Stomach smooth muscle (tissue), 2 donors: ENCODE measurements at regions not wholly inside any gene's neighbourhood (a gene's known extent, or its start where the extent isn't known, plus 50 kb on each side); places are given as distances from the start of the nearest gene placed in this dataset.

Source experiments
- H3K27ac ChIP-seq: one replicate; pipeline ENCODE4 v1.7.0; 2013; ENCODE audit warnings: mild to moderate bottlenecking, low read length, inconsistent platforms
- H3K27me3 ChIP-seq, 2 donors: one replicate each; pipeline ENCODE4 v1.7.0; 2013; ENCODE audit warnings: low read length in 2 of 2; ENCODE audit not compliant: insufficient read depth in 2 of 2, control insufficient read depth in 1 of 2
- H3K36me3 ChIP-seq, 2 donors: one replicate each; pipeline ENCODE4 v1.7.0; 2013; ENCODE audit warnings: low read length in 2 of 2; ENCODE audit not compliant: control insufficient read depth in 2 of 2, insufficient read depth in 2 of 2
- H3K4me1 ChIP-seq: one replicate; pipeline ENCODE4 v1.7.0; 2013; ENCODE audit warnings: low read length; ENCODE audit not compliant: control insufficient read depth, insufficient read depth
- H3K4me3 ChIP-seq, 2 donors: one replicate each; pipeline ENCODE4 v1.7.0; 2013; ENCODE audit warnings: low read length in 2 of 2
- H3K9ac ChIP-seq, 2 donors: one replicate each; pipeline ENCODE4 v1.7.0; 2013; ENCODE audit warnings: low read length in 2 of 2, mild to moderate bottlenecking in 1 of 2
- H3K9me3 ChIP-seq, 2 donors: one replicate each; pipeline ENCODE4 v1.7.0; 2013; ENCODE audit warnings: low read length in 2 of 2; ENCODE audit not compliant: control insufficient read depth in 2 of 2
- donor health status: healthy.
- donor health status: Pancreatic carcinoma.

DNA sequence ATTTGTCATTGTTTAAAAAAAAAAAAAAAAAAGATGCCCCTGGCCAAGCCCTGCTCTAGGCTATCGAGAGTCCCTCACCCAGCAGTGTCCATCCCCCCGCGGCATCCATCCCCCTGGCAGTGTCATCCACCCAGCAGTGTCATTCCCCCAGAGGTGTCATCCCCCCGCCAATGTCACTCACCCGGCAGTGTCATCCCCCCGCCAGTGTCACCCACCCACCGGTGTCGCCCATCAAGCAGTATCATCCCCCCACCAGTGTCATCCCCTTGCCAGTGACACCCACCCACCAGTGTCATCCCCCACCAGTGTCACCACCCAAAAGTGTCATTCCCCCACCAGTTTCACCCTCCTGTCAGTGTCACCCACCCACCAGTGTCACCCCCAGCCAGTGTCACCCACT, 99.3 kb upstream of the PRR20G start:
- peaks cover 3 to 16% of the 10 kb centered on the region in 2 donors for H3K27me3 ChIP-seq
- H3K4me1 ChIP-seq, result no peaks in the 10 kb centered on the region
- H3K9me3 ChIP-seq, result peaks cover 0 to 5% of the 10 kb centered on the region in 2 donors
- H3K4me3 ChIP-seq, result no peak overlapping the region
- no peak overlapping the region for H3K9ac ChIP-seq
- no peaks in the 10 kb centered on the region for H3K36me3 ChIP-seq
- H3K27ac ChIP-seq, result no peak overlapping the region

DNA sequence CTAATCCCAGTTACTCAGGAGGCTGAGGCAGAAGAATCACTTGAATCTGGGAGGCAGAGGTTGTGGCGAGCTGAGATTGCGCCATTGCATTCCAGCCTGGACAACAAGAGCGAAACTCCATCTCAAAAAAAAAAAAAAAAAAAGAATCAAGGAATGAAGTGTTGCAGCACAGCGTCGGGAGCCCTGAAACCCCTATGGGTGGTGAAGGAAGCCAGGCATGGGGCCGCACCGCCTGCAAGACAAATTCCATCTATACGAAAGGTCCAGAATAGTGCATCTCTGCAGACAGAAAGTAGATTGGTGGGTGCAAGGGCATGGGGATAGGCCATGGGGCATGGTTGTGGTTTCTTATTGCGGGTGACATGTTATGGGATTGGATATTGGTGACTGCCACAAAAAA, 98.6 kb upstream of the PRR20G start:
- H3K4me1 ChIP-seq, result no peaks in the 10 kb centered on the region
- H3K36me3 ChIP-seq, result no peaks in the 10 kb centered on the region
- peaks cover 0 to 5% of the 10 kb centered on the region in 2 donors for H3K9me3 ChIP-seq
- peaks cover 3 to 14% of the 10 kb centered on the region in 2 donors for H3K27me3 ChIP-seq
- H3K9ac ChIP-seq, result no peak overlapping the region
- H3K27ac ChIP-seq, result no peak overlapping the region
- H3K4me3 ChIP-seq, result no peak overlapping the region

DNA sequence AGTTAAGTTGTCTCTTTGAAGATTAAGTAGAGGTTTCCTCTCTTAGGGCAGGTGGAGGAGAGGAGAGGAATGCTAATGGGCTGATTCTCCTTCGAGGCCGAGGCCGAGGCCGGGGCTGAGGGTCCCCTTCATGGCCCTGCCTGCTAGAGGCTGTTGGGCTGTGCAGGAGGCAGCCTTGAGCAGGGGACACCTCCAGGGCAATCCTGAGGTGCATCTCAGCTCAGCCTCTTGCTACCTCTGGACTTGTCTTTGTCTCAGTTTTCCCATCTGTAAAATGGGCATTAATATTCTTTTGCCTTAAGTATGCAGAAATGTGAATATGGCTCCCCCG, 97.7 kb upstream of the PRR20G start:
- Histone ChIP-seq H3K27ac (no peak overlapping the region), H3K9ac (no peak overlapping the region), H3K4me1 (no peaks in the 10 kb centered on the region), H3K27me3 (peaks cover 3 to 13% of the 10 kb centered on the region in 2 donors), H3K9me3 (peaks cover 3 to 5% of the 10 kb centered on the region in 2 donors), H3K4me3 (no peak overlapping the region), H3K36me3 (no peaks in the 10 kb centered on the region)

DNA sequence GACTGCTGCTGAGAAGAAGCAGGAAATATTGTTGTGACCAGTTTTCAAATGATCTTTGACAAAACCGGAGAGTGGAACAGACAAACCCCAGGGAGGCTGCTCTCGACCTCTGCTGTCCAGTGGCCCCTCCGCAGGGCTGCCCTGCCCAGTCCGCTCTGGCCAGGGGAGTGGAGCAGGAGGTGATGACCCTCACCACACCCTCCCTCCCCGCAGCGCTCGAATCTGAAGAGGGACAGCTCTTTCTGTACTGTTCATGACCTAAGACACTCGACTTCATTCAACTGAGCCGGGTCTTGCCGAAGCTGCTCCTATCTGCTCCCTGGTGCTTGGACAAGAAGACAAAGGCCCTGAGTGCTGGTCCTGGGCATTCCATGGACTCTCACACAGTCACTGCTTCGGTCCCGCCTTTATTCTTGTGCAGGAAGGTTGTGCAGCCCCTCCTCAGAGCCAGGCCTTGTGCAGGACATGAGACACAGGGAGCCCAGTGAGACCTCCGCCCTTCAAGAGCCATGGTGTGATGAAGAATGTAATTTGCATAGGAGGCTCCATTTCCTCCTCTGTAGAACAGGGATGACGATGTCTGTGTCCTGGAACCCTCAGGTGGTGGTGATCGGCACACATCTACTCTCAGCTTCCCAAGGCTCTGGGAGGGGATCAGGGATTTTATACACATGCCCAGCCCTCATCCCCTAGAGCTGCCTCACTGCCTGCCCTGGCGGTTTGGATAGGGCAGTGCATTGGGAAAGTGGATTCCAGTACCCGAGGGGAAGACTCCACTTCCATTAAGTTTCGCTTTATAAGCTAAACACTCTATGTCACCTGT, 97.1 kb upstream of the PRR20G start:
- Histone ChIP-seq H3K27ac (no peak overlapping the region), H3K4me3 (no peak overlapping the region)

DNA sequence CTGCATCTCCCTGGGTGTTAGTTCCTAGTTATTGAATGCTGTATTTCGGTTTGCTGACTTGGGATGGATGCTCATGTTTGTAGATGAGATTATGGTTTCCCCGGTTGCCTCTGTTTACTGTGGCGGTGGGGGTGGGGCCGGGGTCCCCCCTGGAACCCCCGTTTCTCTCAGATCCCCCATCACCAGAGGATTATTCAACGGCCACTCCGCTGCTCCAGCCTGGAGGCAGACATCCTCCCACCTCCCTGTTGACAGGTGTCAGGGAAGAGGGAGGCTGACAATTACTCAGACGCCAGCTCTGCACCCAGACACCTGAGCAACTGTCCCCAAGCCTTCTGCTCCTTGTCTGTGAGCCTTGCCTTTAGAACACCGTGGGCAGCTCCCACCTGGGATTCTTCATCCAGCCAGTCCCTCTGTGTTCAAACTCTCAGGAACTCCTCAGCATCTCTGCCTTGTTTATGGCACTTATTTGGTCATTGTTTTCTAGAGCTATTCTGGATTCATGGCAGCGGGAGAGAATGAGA, 95.9 kb upstream of the PRR20G start:
- no peak overlapping the region for H3K4me3 ChIP-seq
- no peak overlapping the region for H3K27ac ChIP-seq
- peaks cover 3 to 5% of the 10 kb centered on the region in 2 donors for H3K9me3 ChIP-seq
- H3K27me3 ChIP-seq, result peaks cover 3 to 9% of the 10 kb centered on the region in 2 donors
- no peak overlapping the region for H3K9ac ChIP-seq
- no peaks in the 10 kb centered on the region for H3K36me3 ChIP-seq
- no peaks in the 10 kb centered on the region for H3K4me1 ChIP-seq

More for the DNA sequence above, 97.1 kb upstream of the PRR20G start:
- peaks cover 3 to 5% of the 10 kb centered on the region in 2 donors for H3K9me3 ChIP-seq
- H3K36me3 ChIP-seq, result no peaks in the 10 kb centered on the region
- peaks cover 3 to 13% of the 10 kb centered on the region in 2 donors for H3K27me3 ChIP-seq
- no peak overlapping the region for H3K9ac ChIP-seq
- H3K4me1 ChIP-seq, result no peaks in the 10 kb centered on the region

DNA sequence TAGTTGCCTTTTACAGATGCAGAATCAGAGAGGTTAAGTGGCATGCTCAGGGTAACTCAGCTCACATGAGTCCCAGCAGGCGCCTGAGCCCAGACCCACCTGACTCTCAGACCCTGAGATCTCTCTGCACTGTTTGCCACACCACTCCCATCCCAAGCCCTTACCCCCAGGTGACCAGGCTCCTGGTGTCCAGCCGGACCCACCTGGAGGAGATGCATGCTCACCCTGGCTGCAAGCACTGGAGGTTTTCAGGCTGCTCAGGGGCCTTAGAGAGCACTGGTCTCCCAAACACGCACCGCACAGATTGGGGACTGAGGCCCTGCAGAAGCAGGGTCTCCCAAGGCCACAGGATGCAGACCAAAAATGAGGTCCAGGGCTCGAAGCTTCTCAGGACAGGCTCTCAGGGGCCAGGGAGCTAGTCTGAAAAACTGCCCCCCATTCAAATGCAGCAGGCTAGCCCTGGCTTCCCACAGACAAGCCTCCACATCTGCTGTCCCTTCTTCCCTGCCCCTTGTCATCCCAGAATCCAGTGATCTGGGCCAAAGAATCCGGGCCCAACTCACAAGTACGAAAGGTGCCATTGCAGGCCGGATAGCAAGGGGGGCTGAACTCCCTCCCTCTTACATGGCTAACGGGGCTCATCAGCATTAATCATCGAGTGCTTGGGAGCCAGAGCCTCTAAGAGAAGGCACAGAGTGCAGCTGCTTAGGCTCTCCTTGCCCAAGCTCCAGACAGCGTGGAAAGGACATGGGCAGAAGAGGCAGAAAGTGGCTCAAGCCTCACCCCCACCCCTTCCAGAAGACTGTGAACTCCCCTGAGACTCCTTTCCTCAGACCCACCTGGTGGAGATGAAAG, 90.2 kb upstream of the PRR20G start:
- Histone ChIP-seq H3K4me1 (no peaks in the 10 kb centered on the region), H3K36me3 (no peaks in the 10 kb centered on the region), H3K27me3 (peaks cover 0 to 9% of the 10 kb centered on the region in 2 donors), H3K9ac (no peak overlapping the region), H3K4me3 (no peak overlapping the region), H3K9me3 (peaks cover 7 to 13% of the 10 kb centered on the region in 2 donors), H3K27ac (no peak overlapping the region)

DNA sequence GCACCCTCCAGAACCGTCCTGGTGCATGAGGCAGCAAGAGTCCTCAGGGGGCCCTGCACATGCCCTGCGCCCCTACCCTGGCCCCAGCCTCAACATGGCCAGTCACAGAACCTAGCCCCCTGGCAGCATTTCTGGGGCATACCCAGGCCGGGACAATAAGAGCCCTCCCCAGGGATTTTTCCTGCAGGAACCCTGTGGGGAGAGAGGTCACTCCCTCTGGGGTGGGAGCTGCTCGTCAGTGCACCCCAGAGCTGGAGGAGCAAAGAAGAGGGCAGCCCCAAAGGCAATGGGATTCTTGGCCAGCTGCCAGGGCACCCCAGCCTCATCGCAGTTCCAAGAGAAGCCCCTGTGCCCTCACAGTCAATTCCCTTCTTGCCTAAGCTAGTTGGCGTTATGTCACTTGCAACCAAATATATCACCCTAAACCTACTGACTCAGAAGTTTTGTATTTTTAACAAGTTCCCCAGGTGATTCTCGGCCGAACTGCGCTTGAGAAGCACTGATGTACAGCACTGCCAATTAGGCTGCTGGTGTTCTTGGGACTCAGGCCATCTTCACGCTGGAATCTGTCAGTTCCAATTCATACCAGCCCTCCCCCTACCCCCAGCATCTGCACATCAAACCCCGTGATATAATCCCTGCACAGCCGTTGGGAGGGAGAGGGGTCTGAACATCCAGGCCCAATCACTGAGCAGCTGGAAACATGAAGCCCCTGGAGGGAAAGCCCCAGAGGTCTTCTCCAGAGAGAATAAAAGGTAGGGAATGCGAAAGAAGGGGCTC, 87.5 kb upstream of the PRR20G start:
- Histone ChIP-seq H3K27me3 (peaks cover 2 to 12% of the 10 kb centered on the region in 2 donors), H3K27ac (no peak overlapping the region), H3K4me1 (no peaks in the 10 kb centered on the region), H3K9me3 (peaks cover 5 to 8% of the 10 kb centered on the region in 2 donors), H3K4me3 (no peak overlapping the region), H3K9ac (no peak overlapping the region), H3K36me3 (no peaks in the 10 kb centered on the region)

DNA sequence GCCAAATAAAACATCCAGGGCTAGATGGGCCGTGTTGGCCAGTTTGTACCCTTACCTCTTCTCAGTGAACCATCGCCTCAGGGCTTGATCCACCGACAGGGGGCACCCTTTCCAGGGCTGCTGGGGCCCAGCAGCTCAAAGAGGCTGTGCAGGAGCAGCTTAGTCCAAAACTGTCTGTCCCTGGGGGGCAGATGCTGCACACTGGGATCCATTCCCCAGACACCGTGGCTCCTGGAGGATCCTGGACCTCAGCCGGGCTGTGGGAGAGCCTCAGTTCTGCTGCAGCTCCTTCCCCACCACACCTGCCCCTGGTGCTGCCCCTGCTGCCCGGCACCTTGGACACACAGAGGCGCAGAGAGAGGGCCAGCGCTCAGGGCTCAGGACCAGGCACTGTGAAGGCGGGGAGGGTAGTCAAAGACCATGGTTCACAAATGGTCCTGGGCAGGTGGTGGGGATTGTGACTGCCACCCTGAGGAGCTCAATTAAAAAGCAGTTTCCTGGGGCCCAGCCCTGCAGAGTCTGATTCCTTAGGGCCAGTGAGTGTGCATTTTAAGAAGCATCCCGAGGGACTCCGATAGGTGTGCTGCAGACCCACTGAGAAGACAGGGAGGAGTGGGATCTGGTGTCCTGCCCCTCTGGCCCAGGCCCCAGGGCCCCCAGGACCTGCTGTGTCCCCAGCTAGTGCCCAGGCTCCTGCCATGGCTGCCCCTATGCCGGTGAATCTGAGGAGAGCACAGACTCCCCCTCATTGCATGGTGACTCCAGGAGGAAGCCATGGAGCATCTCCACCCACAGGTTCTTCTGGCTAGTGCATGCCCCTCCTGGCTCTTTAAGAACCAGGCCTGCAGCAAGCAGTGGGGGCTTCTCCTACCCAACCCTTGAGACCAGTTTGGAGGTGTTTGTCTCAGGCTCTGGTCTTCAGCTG, 86.5 kb upstream of the PRR20G start:
- Histone ChIP-seq H3K9me3 (peaks cover 5 to 8% of the 10 kb centered on the region in 2 donors), H3K4me1 (no peaks in the 10 kb centered on the region), H3K27ac (no peak overlapping the region), H3K27me3 (peaks cover 2 to 15% of the 10 kb centered on the region in 2 donors), H3K9ac (no peak overlapping the region), H3K4me3 (no peak overlapping the region), H3K36me3 (no peaks in the 10 kb centered on the region)

DNA sequence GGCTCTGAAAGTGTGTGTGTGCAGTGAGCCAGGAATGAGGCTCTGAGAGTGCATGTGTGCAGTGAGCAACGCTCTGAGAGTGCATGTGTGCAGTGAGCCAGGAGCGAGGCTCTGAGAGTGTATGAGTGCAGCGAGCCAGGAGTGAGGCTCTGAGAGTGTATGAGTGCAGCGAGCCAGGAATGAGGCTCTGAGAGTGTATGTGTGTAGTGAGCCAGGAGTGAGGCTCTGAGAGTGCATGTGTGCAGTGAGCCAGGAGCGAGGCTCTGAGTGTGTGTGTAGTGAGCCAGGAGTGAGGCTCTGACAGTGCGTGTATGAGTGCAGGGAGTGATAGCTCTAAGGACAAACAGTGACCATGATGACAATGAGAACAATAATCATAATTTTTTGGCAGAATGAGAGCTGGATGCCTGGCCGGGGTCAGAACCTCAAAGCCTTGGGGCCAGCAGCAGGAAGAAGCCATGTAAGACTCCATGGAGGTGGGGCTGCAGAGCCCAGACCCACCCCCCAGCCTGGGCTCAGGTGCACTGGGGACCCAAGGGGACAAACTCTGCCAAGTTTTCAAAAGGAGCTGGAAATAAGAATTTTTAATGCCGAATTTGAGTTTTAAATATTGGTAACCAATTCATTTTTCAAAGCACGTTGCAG, 85.7 kb upstream of the PRR20G start:
- Histone ChIP-seq H3K27me3 (peaks cover 2 to 17% of the 10 kb centered on the region in 2 donors), H3K4me1 (no peaks in the 10 kb centered on the region), H3K9me3 (peaks cover 5 to 8% of the 10 kb centered on the region in 2 donors), H3K4me3 (no peak overlapping the region), H3K27ac (no peak overlapping the region), H3K36me3 (no peaks in the 10 kb centered on the region), H3K9ac (no peak overlapping the region)
